ENCODE measurements at regions not wholly inside any gene's neighbourhood (a gene's known extent, or its start where the extent isn't known, plus 50 kb on each side); places are given as distances from the start of the nearest gene placed in this dataset.

- no peak overlapping the region for H3K4me3 ChIP-seq (ENCODE audit: low read depth, poor library complexity, severe bottlenecking)
- 85 to 90% methylated on average over 5 of the region's 5 CpGs for WGBS, 2 donors
- intact Hi-C loops (cut with DNase I; ENCODE audit: low total_unique reads) = no loop called here
- TF ChIP-seq POLR2A (IDR thresholded peaks at IDR 0.05) (no peak), CTCF (IDR thresholded peaks at IDR 0.05) (no peak)
- no peak for DNase-seq (ENCODE audit: low spot score in 2 of 2)
Measured at GRCh38 chr5:61901997-61902396, 404.0 kb upstream of the KIF2A start.

DNA sequence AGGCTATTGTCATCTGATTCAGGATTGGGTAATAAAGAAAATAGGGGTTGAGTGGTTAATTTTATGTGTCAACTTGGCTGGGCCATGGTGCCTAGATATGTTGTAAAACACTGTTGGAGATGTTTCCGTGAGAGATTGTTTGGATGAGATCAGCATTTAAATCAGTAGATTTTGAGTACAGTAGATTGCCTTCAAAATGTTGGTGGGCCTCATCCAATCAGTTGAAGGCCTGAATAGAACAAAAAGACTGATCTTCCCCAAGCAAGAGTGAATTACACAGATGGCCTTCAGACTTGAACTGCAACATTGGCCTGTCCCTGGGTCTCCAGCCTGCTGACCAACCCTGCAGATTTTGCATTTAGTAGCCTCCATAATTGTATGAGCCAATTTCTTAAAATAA is 401.3 kb upstream of the KIF2A start:
- DNase-seq (ENCODE audit: low spot score in 2 of 2) = no peak
- TF ChIP-seq CTCF (IDR thresholded peaks at IDR 0.05) (no peak), POLR2A (IDR thresholded peaks at IDR 0.05) (no peak)
- intact Hi-C loops (cut with DNase I; ENCODE audit: low total_unique reads) = no loop called here
- no peak overlapping the region for H3K4me3 ChIP-seq (ENCODE audit: low read depth, poor library complexity, severe bottlenecking)
- WGBS, 2 donors = 85 to 89% methylated on average over 1 of the region's 1 CpG

DNA sequence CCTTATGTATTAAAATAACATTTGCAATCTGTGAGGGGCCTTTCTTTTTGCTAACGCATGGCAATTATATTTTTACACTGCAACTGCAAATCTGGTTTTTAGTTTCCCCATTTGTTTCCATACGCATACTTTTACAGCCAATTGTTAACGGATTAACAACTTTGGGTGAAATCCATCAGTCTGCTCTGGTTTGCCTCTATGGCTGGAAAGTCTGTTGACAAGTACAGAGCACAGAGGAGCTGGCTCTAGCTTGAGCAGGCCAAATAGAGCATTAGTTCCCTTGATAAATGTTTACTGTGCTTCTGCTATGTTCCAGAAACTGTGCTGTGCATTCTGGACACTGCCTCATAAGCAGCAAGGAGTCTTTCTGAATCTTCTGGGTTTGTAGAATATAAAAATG is 400.4 kb upstream of the KIF2A start:
- no peak for DNase-seq (ENCODE audit: low spot score in 2 of 2)
- WGBS, 2 donors = 65 to 69% methylated on average over 3 of the region's 3 CpGs

GRCh38 chr5:61906820-61907219 is 399.2 kb upstream of the KIF2A start:
- DNase-seq (ENCODE audit: low spot score in 2 of 2) = no peak
- H3K4me3 ChIP-seq (ENCODE audit: low read depth, poor library complexity, severe bottlenecking) = no peak overlapping the region
- WGBS, 2 donors = 79% methylated on average over 5 of the region's 5 CpGs
- intact Hi-C loops (cut with DNase I; ENCODE audit: low total_unique reads) = no loop called here
- no peak for TF ChIP-seq POLR2A (IDR thresholded peaks at IDR 0.05)
- no peak for TF ChIP-seq CTCF (IDR thresholded peaks at IDR 0.05)

More for the DNA sequence above, 400.4 kb upstream of the KIF2A start:
- no peak overlapping the region for H3K4me3 ChIP-seq (ENCODE audit: low read depth, poor library complexity, severe bottlenecking)
- intact Hi-C loops (cut with DNase I; ENCODE audit: low total_unique reads) = no loop called here
- TF ChIP-seq CTCF (IDR thresholded peaks at IDR 0.05) = no peak

- WGBS, 2 donors = 92% methylated on average over 4 of the region's 4 CpGs
- DNase-seq (ENCODE audit: low spot score in 2 of 2) = no peak
- no peak overlapping the region for H3K4me3 ChIP-seq (ENCODE audit: low read depth, poor library complexity, severe bottlenecking)
- TF ChIP-seq POLR2A (IDR thresholded peaks at IDR 0.05) = no peak
- TF ChIP-seq CTCF (IDR thresholded peaks at IDR 0.05) = no peak
- intact Hi-C loops (cut with DNase I; ENCODE audit: low total_unique reads) = no loop called here
Measured at GRCh38 chr5:61907995-61908394, 398.0 kb upstream of the KIF2A start.

- no peak for DNase-seq (ENCODE audit: low spot score in 2 of 2)
- TF ChIP-seq CTCF (IDR thresholded peaks at IDR 0.05) (no peak), POLR2A (IDR thresholded peaks at IDR 0.05) (no peak)
- intact Hi-C loops (cut with DNase I; ENCODE audit: low total_unique reads) = no loop called here
- no peak overlapping the region for H3K4me3 ChIP-seq (ENCODE audit: low read depth, poor library complexity, severe bottlenecking)
- WGBS, 2 donors = 85% methylated on average over 2 of the region's 2 CpGs
Measured at GRCh38 chr5:61910771-61911170, 395.2 kb upstream of the KIF2A start.

Measured in lower leg skin (tissue), 4 donors.